K562 (cell line): ENCODE measurements at regions not wholly inside any gene's neighbourhood (a gene's known extent, or its start where the extent isn't known, plus 50 kb on each side); places are given as distances from the start of the nearest gene placed in this dataset.

ENCODE experiments used
- ATAC-seq: fragments of 200-7000 bp; cut with Tn5 transposase; 3 replicates; pipeline ENCODE4 v1.9.1; 2020; ENCODE audit warnings: moderate library complexity
- BruUV-seq: library from RNA; stranded (reverse); fragments of 400-500 nt; replicated peaks from 2 replicates; lab custom pipeline; 2021; lab: Mats Ljungman, UMichigan
- CTCF ChIA-PET: fragments of 300-600 bp; formaldehyde crosslinking; extraction: SDS; loops from one replicate; lab custom pipeline; 2021; ENCODE audit warnings: low intra/inter-chr PET ratio; lab: Yijun Ruan, JAX
- POLR2A ChIA-PET: fragments of 300-600, 350-650 bp; sonication (Branson Sonifier 250); formaldehyde crosslinking; extraction: SDS; loops from one replicate; lab custom pipeline; 2021; ENCODE audit warnings: antibody characterized with exemption, inconsistent platforms; lab: Yijun Ruan, JAX
- DNase-seq, 4 experiments: peaks; one replicate each; pipeline versions ENCODE4 v3.0.0 to v3.0.0-alpha.2; 2011 to 2018; ENCODE audit warnings: low spot score in 3 of 4, mixed read lengths in 3 of 4; ENCODE audit errors: extremely low read depth in 1 of 4
- FAIRE-seq: peaks from 2 replicates; lab custom pipeline; 2011; peaks lifted over from hg19 to GRCh38; lab: Jason Lieb, UNC
- H2AFZ ChIP-seq: 2 replicates; pipeline ENCODE4 v1.6.0; 2011; ENCODE audit warnings: low read depth, low read length, control low read depth, inconsistent platforms
- H3K27ac ChIP-seq: fragments of 200-600 bp; 3 replicates; pipeline ENCODE4 v1.8.0; 2011; ENCODE audit warnings: low read depth, mild to moderate bottlenecking, control low read depth, inconsistent platforms, low read length, moderate library complexity, mixed read lengths; ENCODE audit errors: extremely low read depth
- H3K27me3 ChIP-seq, 2 experiments: fragments of 300-600 bp in 1 of 2; 2 replicates in 1 of 2; 3 replicates in 1 of 2; pipeline versions ENCODE4 v1.6.0 to v1.8.0; 2011; ENCODE audit warnings: inconsistent platforms in 2 of 2, low read length in 2 of 2, mild to moderate bottlenecking in 1 of 2, mixed read lengths in 1 of 2, moderate library complexity in 1 of 2; ENCODE audit not compliant: control insufficient read depth in 2 of 2, insufficient read depth in 2 of 2
- H3K36me3 ChIP-seq: fragments of 300-600 bp; 3 replicates; pipeline ENCODE4 v1.8.0; 2011; ENCODE audit warnings: mild to moderate bottlenecking, low read length, inconsistent platforms; ENCODE audit not compliant: control insufficient read depth, insufficient read depth
- H3K4me1 ChIP-seq, 2 experiments: fragments of 200-600 bp in 1 of 2; replicated peaks in 1 of 2; 2 replicates in 1 of 2; 3 replicates in 1 of 2; pipeline versions ENCODE4 v1.5.1 to v1.8.0; 2011; ENCODE audit warnings: inconsistent platforms in 2 of 2, low read length in 2 of 2, mild to moderate bottlenecking in 1 of 2, mixed read lengths in 1 of 2, moderate library complexity in 1 of 2; ENCODE audit not compliant: control insufficient read depth in 2 of 2, insufficient read depth in 2 of 2
- H3K4me2 ChIP-seq: 2 replicates; pipeline ENCODE4 v1.6.1; 2011; ENCODE audit warnings: low read length, control low read depth, inconsistent platforms, mixed read lengths; ENCODE audit not compliant: insufficient read depth
- H3K4me3 ChIP-seq: fragments of 200-600 bp; sonication (generic), shearing (Covaris generic); 2 replicates; pipeline ENCODE4 v1.5.1; 2016; ENCODE audit warnings: control low read depth, inconsistent platforms
- H3K79me2 ChIP-seq: fragments of 200-600 bp; 3 replicates; pipeline ENCODE4 v1.8.0; 2011; ENCODE audit warnings: low read length, inconsistent platforms; ENCODE audit not compliant: control insufficient read depth, insufficient read depth
- H3K9ac ChIP-seq, 2 experiments: 2 replicates each; pipeline versions ENCODE4 v1.6.0 to v1.6.1; 2011; ENCODE audit warnings: low read depth in 2 of 2, low read length in 2 of 2, control low read depth in 1 of 2, inconsistent platforms in 1 of 2, mild to moderate bottlenecking in 1 of 2, mixed read lengths in 1 of 2; ENCODE audit not compliant: insufficient read depth in 1 of 2
- H3K9me1 ChIP-seq: one replicate; pipeline ENCODE4 v1.6.0; 2011; ENCODE audit warnings: inconsistent platforms, mild to moderate bottlenecking, low read length, moderate library complexity; ENCODE audit not compliant: control insufficient read depth, insufficient read depth
- H3K9me3 ChIP-seq: replicated peaks from 2 replicates; pipeline ENCODE4 v1.5.1; 2011; ENCODE audit warnings: low read depth, low read length, inconsistent platforms; ENCODE audit not compliant: control insufficient read depth, insufficient read depth
- H4K20me1 ChIP-seq: replicated peaks from 2 replicates; pipeline ENCODE4 v1.6.1; 2011; ENCODE audit warnings: low read length, inconsistent platforms, mixed read lengths; ENCODE audit not compliant: control insufficient read depth, insufficient read depth
- BRF2 ChIP-seq: IDR thresholded peaks from 3 replicates; pipeline ENCODE4 v1.6.1; 2011; ENCODE audit warnings: borderline replicate concordance, mild to moderate bottlenecking; ENCODE audit not compliant: insufficient read length, insufficient read depth
- CLOCK ChIP-seq: fragments of 250-450 bp; sonication (Bioruptor Pico); IDR thresholded peaks from 2 replicates; pipeline ENCODE4 v1.4.0; 2020; ENCODE audit warnings: mild to moderate bottlenecking, moderate library complexity, borderline replicate concordance
- CREB3 ChIP-seq: fragments of 450-650 bp; conservative IDR thresholded peaks from 2 replicates; pipeline ENCODE4 v1.6.1; 2016; ENCODE audit warnings: missing genetic modification characterization, low read depth, mild to moderate bottlenecking, missing compliant biosample characterization, moderate library complexity
- CREBBP ChIP-seq: IDR thresholded peaks from one replicate; pipeline ENCODE4 v1.6.1; 2012; ENCODE audit warnings: low read depth, mild to moderate bottlenecking, control low read depth, inconsistent platforms, low read length
- DMBX1 ChIP-seq: fragments of 250-450 bp; sonication (Bioruptor Pico); IDR thresholded peaks from 2 replicates; pipeline ENCODE4 v1.8.0; 2022; ENCODE audit warnings: inconsistent platforms, mild to moderate bottlenecking, moderate library complexity, borderline replicate concordance
- DPF2 ChIP-seq: fragments of 450-650 bp; IDR thresholded peaks from 2 replicates; pipeline ENCODE4 v1.6.1; 2016
- ELF2 ChIP-seq: fragments of 250-450 bp; sonication (Bioruptor Pico); IDR thresholded peaks from 2 replicates; pipeline ENCODE4 v1.5.0; 2021; ENCODE audit warnings: mild to moderate bottlenecking
- ILK ChIP-seq: fragments of 450-650 bp; IDR thresholded peaks from 2 replicates; pipeline ENCODE4 v1.6.1; 2016; ENCODE audit warnings: missing genetic modification characterization, low read depth, mild to moderate bottlenecking, missing compliant biosample characterization, moderate library complexity, borderline replicate concordance
- NR0B1 ChIP-seq: fragments of 450-650 bp; IDR thresholded peaks from one replicate; pipeline ENCODE4 v1.6.1; 2018; ENCODE audit warnings: mild to moderate bottlenecking, moderate library complexity; ENCODE audit not compliant: partially characterized antibody
- SMAD2 ChIP-seq: fragments of 150-350 bp; IDR thresholded peaks from 2 replicates; pipeline ENCODE4 v1.6.1; 2014; ENCODE audit warnings: low read depth, mild to moderate bottlenecking, low read length
- ZBTB12 ChIP-seq: fragments of 250-450 bp; sonication (Bioruptor Pico); IDR thresholded peaks from 2 replicates; pipeline ENCODE4 v1.4.0; 2020
- ZNF449 ChIP-seq: fragments of 250-450 bp; sonication (Bioruptor Pico); IDR thresholded peaks from 2 replicates; pipeline ENCODE4 v1.8.0; 2022; ENCODE audit warnings: moderate library complexity, mild to moderate bottlenecking, inconsistent platforms
- ZZZ3 ChIP-seq: fragments of 450-650 bp; IDR thresholded peaks from 2 replicates; pipeline ENCODE4 v1.6.1; 2016; ENCODE audit warnings: antibody characterized with exemption, mild to moderate bottlenecking, moderate library complexity
- WGBS: fragments of 100-300 bp; shearing (Covaris generic); methylation state at CpG from one replicate; pipeline ENCODE4 v1.1.6; 2016; ENCODE audit warnings: low coverage, mixed read lengths; ENCODE audit not compliant: insufficient coverage; ENCODE audit errors: missing lambda C conversion rate; 5-methylcytosine and 5-hydroxymethylcytosine counted together
- in situ Hi-C: fragments of 300-500 bp; cut with MboI; formaldehyde crosslinking; loops from 4 replicates; pipeline ENCODE4 v1.15.0; 2018; ENCODE audit warnings: inconsistent platforms, mixed read lengths
- intact Hi-C: fragments of 100-400 bp; cut with micrococcal nuclease; formaldehyde crosslinking; loops from 2 replicates; pipeline ENCODE4 v1.14.2; 2022

GRCh38 chr5:60529001-60529400 lies 171.0 kb downstream of the DEPDC1B start:
- no peaks in the 10 kb centered on the region for H3K9me1 ChIP-seq
- FAIRE-seq, result no peak
- H3K36me3 ChIP-seq, result no peaks in the 10 kb centered on the region
- 0% methylated on average over 2 of the region's 2 CpGs for WGBS
- H3K27ac ChIP-seq, result no peak overlapping the region
- in situ Hi-C loops (no loop called here), intact Hi-C loops (no loop called here)
- no peak overlapping the region for H2AFZ ChIP-seq
- no peaks in the 10 kb centered on the region for H3K79me2 ChIP-seq
- H4K20me1 ChIP-seq, result no peaks in the 10 kb centered on the region
- CTCF ChIA-PET, result no interaction called here
- H3K27me3 ChIP-seq, result no peaks in the 10 kb centered on the region
- H3K4me1 ChIP-seq, result no peaks in the 10 kb centered on the region
- H3K4me3 ChIP-seq, result no peak overlapping the region
- no peak for DNase-seq
- TF ChIP-seq BRF2 (no peak), ZBTB12 (CRISPR knock-in tag) (no peak), SMAD2 (no peak), ELF2 (CRISPR knock-in tag) (no peak), ILK (tag) (no peak), DPF2 (no peak), DMBX1 (CRISPR knock-in tag) (no peak), CREB3 (tag) (no peak), NR0B1 (no peak), ZNF449 (CRISPR knock-in tag) (no peak), CREBBP (no peak), CLOCK (CRISPR knock-in tag) (no peak), ZZZ3 (no peak)
- no peak for ATAC-seq
- H3K9ac ChIP-seq, result no peak overlapping the region
- POLR2A ChIA-PET, result no interaction called here
- no peaks in the 10 kb centered on the region for H3K9me3 ChIP-seq
- H3K4me2 ChIP-seq, result no peak overlapping the region
- BruUV-seq, result no TSS peak
